H9 (cell line): ENCODE measurements at regions not wholly inside any gene's neighbourhood (a gene's known extent, or its start where the extent isn't known, plus 50 kb on each side); places are given as distances from the start of the nearest gene placed in this dataset.

Source experiments
- DNase-seq: peaks from one replicate; pipeline ENCODE4 v3.0.0-alpha.2; 2017
- H2AFZ ChIP-seq: one replicate; pipeline ENCODE4 v1.6.1; 2013; ENCODE audit warnings: mild to moderate bottlenecking, low read length, control low read depth, moderate library complexity
- H2AK5ac ChIP-seq: 2 replicates; pipeline ENCODE4 v1.6.1; 2013; ENCODE audit warnings: low read length, control low read depth, mixed read lengths; ENCODE audit not compliant: insufficient read length
- H2BK120ac ChIP-seq: one replicate; pipeline ENCODE4 v1.6.1; 2013; ENCODE audit warnings: low read depth, mild to moderate bottlenecking, low read length, control low read depth, inconsistent platforms; ENCODE audit not compliant: poor library complexity, severe bottlenecking
- H2BK12ac ChIP-seq: 2 replicates; pipeline ENCODE4 v1.6.1; 2013; ENCODE audit warnings: low read length, control low read depth, mixed read lengths, low read depth; ENCODE audit not compliant: insufficient read length
- H2BK15ac ChIP-seq: 2 replicates; pipeline ENCODE4 v1.6.1; 2013; ENCODE audit warnings: low read depth, low read length, control low read depth
- H2BK20ac ChIP-seq: one replicate; pipeline ENCODE4 v1.6.1; 2013; ENCODE audit warnings: low read depth, mild to moderate bottlenecking, low read length, control low read depth, inconsistent platforms; ENCODE audit not compliant: poor library complexity, severe bottlenecking
- H2BK5ac ChIP-seq: 2 replicates; pipeline ENCODE4 v1.6.1; 2013; ENCODE audit warnings: low read length, control low read depth, mixed read lengths; ENCODE audit not compliant: insufficient read length
- H3K14ac ChIP-seq: 2 replicates; pipeline ENCODE4 v1.6.1; 2013; ENCODE audit warnings: low read length, control low read depth; ENCODE audit not compliant: insufficient read depth
- H3K18ac ChIP-seq: 2 replicates; pipeline ENCODE4 v1.6.1; 2013; ENCODE audit warnings: low read depth, mild to moderate bottlenecking, mixed read lengths, low read length, control low read depth; ENCODE audit not compliant: insufficient read length
- H3K23ac ChIP-seq: 2 replicates; pipeline ENCODE4 v1.6.1; 2013; ENCODE audit warnings: low read length, control low read depth, mixed read lengths, low read depth; ENCODE audit not compliant: insufficient read length
- H3K23me2 ChIP-seq: 2 replicates; pipeline ENCODE4 v1.6.1; 2013; ENCODE audit warnings: low read depth, mild to moderate bottlenecking, mixed read lengths, low read length, control low read depth; ENCODE audit not compliant: insufficient read length, poor library complexity, severe bottlenecking
- H3K27ac ChIP-seq: 2 replicates; pipeline ENCODE4 v1.5.1; 2013; ENCODE audit warnings: low read length, control low read depth, mixed read lengths, low read depth; ENCODE audit not compliant: insufficient read length
- H3K27me3 ChIP-seq: 2 replicates; pipeline ENCODE4 v1.6.1; 2013; ENCODE audit warnings: low read length, control low read depth, inconsistent platforms; ENCODE audit not compliant: insufficient read depth
- H3K4ac ChIP-seq: 2 replicates; pipeline ENCODE4 v1.6.1; 2013; ENCODE audit warnings: low read depth, mild to moderate bottlenecking, control low read depth, inconsistent platforms, low read length, moderate library complexity
- H3K4me1 ChIP-seq: 2 replicates; pipeline ENCODE4 v1.6.1; 2013; ENCODE audit warnings: low read length, control low read depth, inconsistent platforms; ENCODE audit not compliant: insufficient read depth
- H3K4me2 ChIP-seq: 2 replicates; pipeline ENCODE4 v1.6.1; 2013; ENCODE audit warnings: low read length, control low read depth, mixed read lengths; ENCODE audit not compliant: insufficient read length, insufficient read depth
- H3K56ac ChIP-seq: 2 replicates; pipeline ENCODE4 v1.6.1; 2013; ENCODE audit warnings: low read depth, mild to moderate bottlenecking, mixed read lengths, low read length, control low read depth; ENCODE audit not compliant: insufficient read length
- H3K79me1 ChIP-seq: 2 replicates; pipeline ENCODE4 v1.6.1; 2013; ENCODE audit warnings: low read depth, mild to moderate bottlenecking, moderate library complexity, low read length, control low read depth, inconsistent platforms; ENCODE audit not compliant: insufficient read depth, poor library complexity, severe bottlenecking
- H3K79me2 ChIP-seq: 2 replicates; pipeline ENCODE4 v1.6.1; 2013; ENCODE audit warnings: low read length, control low read depth, inconsistent platforms; ENCODE audit not compliant: insufficient read depth
- H3K9ac ChIP-seq: 2 replicates; pipeline ENCODE4 v1.6.1; 2013; ENCODE audit warnings: low read length, control low read depth, mixed read lengths; ENCODE audit not compliant: insufficient read length; ENCODE audit errors: extremely low read depth
- H3K9me3 ChIP-seq: one replicate; pipeline ENCODE4 v1.6.1; 2013; ENCODE audit warnings: low read depth, low read length, inconsistent platforms; ENCODE audit not compliant: control insufficient read depth
- H3T11ph ChIP-seq: one replicate; pipeline ENCODE4 v1.6.1; 2013; ENCODE audit warnings: mild to moderate bottlenecking, low read length, control low read depth, inconsistent platforms
- H4K20me1 ChIP-seq: one replicate; pipeline ENCODE4 v1.6.1; 2013; ENCODE audit not compliant: control insufficient read depth, insufficient read length, insufficient read depth
- H4K5ac ChIP-seq: 2 replicates; pipeline ENCODE4 v1.6.1; 2013; ENCODE audit warnings: low read depth, mild to moderate bottlenecking, mixed read lengths, low read length, control low read depth; ENCODE audit not compliant: insufficient read length
- H4K8ac ChIP-seq: replicated peaks from 2 replicates; pipeline ENCODE4 v1.6.1; 2013; ENCODE audit warnings: low read length, control low read depth, mixed read lengths, low read depth; ENCODE audit not compliant: insufficient read length
- H4K91ac ChIP-seq: 2 replicates; pipeline ENCODE4 v1.6.1; 2013; ENCODE audit warnings: low read depth, mild to moderate bottlenecking, moderate library complexity, mixed read lengths, low read length, control low read depth; ENCODE audit not compliant: insufficient read length
- H3K27ac Mint-ChIP-seq, 3 experiments: 2 replicates in 2 of 3; 3 replicates in 1 of 3; pipeline ENCODE4 v1.8.0; 2020 to 2021; ENCODE audit warnings: mixed read lengths in 3 of 3, mild to moderate bottlenecking in 1 of 3, moderate library complexity in 1 of 3
- H3K27me3 Mint-ChIP-seq: 2 replicates; pipeline ENCODE4 v1.8.0; 2021; ENCODE audit warnings: low read depth, mild to moderate bottlenecking, moderate library complexity, mixed read lengths
- H3K36me3 Mint-ChIP-seq, 3 experiments: 2 replicates in 2 of 3; 3 replicates in 1 of 3; pipeline ENCODE4 v1.8.0; 2020 to 2021; ENCODE audit warnings: low read depth in 3 of 3, mixed read lengths in 3 of 3; ENCODE audit not compliant: insufficient read depth in 1 of 3
- H3K4me1 Mint-ChIP-seq, 2 experiments: 2 replicates each; pipeline ENCODE4 v1.8.0; 2020; ENCODE audit warnings: mixed read lengths in 2 of 2
- H3K4me3 Mint-ChIP-seq, 2 experiments: 2 replicates in 1 of 2; 3 replicates in 1 of 2; pipeline ENCODE4 v1.8.0; 2020 to 2021; ENCODE audit warnings: mild to moderate bottlenecking in 2 of 2, mixed read lengths in 2 of 2, moderate library complexity in 1 of 2
- H3K9me3 Mint-ChIP-seq, 2 experiments: 2 replicates in 1 of 2; 3 replicates in 1 of 2; pipeline ENCODE4 v1.8.0; 2020; ENCODE audit warnings: mild to moderate bottlenecking in 2 of 2, mixed read lengths in 2 of 2, moderate library complexity in 1 of 2
- CTCF ChIP-seq: fragments of 200-600 bp; sonication (generic); conservative IDR thresholded peaks from 3 replicates; pipeline ENCODE4 v1.8.0; 2021; ENCODE audit warnings: antibody characterized with exemption, mild to moderate bottlenecking
- WGBS: extraction: QIAGEN DNeasy Blood & Tissue Kit; methylation state at CpG from one replicate; pipeline ENCODE4 v1.1.7; 2013; ENCODE audit warnings: missing lambda C conversion rate, low lambda C conversion rate, mixed read lengths; ENCODE audit not compliant: insufficient read length; ENCODE audit errors: extremely low coverage; 5-methylcytosine and 5-hydroxymethylcytosine counted together

- Histone ChIP-seq H3K4ac (no peak overlapping the region), H3K9me3 (no peaks in the 10 kb centered on the region), H3K79me2 (no peaks in the 10 kb centered on the region), H3T11ph (no peak overlapping the region), H3K14ac (no peak overlapping the region), H3K23ac (no peak overlapping the region), H2AK5ac (no peak overlapping the region), H4K8ac (no peak overlapping the region), H4K5ac (no peak overlapping the region), H4K91ac (no peak overlapping the region), H2BK15ac (no peak overlapping the region), H2BK5ac (no peak overlapping the region), H3K4me1 (no peaks in the 10 kb centered on the region; the same call in 1 of the 2 replicates), H4K20me1 (no peaks in the 10 kb centered on the region), H3K79me1 (no peaks in the 10 kb centered on the region), H3K23me2 (no peaks in the 10 kb centered on the region), H3K27ac (no peak overlapping the region), H2AFZ (no peak overlapping the region), H3K18ac (no peak overlapping the region), H2BK12ac (no peak overlapping the region), H3K4me2 (no peak overlapping the region), H3K9ac (no peak overlapping the region), H2BK20ac (no peak overlapping the region), H2BK120ac (no peak overlapping the region), H3K56ac (no peak overlapping the region), H3K27me3 (no peaks in the 10 kb centered on the region)
- WGBS: no CpG with 5 or more reads among the region's 2 CpGs
- Mint-ChIP-seq H3K4me3 (no peak overlapping the region), H3K36me3 (no peaks in the 10 kb centered on the region), H3K4me1 (0 out of 4 replicates have a peak, but pooled peaks cover 0 to 3% of the 10 kb centered on the region in 2 experiments), H3K9me3 (no peaks in the 10 kb centered on the region), H3K27me3 (peaks cover 2% of the 10 kb centered on the region; the same call in 1 of the 2 replicates), H3K27ac (no peak overlapping the region)
- TF ChIP-seq CTCF: no peak
- no peak for DNase-seq
Measured at GRCh38 chr15:91534235-91534634, 319.3 kb upstream of the SLCO3A1 start.
